AG08396 (cell line): ENCODE measurements at regions not wholly inside any gene's neighbourhood (a gene's known extent, or its start where the extent isn't known, plus 50 kb on each side); places are given as distances from the start of the nearest gene placed in this dataset.
"Not testable (repeated sequence)": the region's sequence is repeated elsewhere in the genome, so short reads cannot be mapped to it uniquely, and the experiment has no call there.

Experiments used
- DNase-seq: peaks from one replicate; pipeline ENCODE4 v3.0.0; 2012; ENCODE audit warnings: low spot score, mixed read lengths

DNA sequence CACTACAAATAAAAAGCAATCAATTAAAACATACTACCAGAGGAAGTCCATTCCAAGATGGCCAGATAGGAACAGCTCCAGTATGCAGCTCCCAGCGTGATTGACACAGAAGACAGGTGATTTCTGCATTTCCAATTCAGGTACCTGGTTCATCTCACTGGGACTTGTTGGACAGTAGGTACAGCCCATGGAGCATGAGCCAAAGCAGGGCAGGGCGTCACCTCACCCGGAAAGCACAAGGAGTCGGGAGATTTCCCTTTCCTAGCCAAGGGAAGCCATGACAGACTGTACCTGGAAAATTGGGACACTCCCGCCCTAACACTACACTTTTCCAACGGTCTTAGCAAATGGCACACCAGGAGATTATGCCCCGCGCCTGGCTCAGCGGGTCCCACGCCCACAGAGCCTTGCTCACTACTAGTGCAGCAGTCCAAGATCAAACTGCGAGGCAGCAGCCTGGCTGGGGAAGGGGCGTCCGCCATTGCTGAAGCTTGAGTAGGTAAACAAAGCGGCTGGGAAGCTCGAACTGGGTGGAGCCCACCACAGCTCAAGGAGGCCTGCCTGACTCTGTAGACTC lies 106.0 kb downstream of the BUD13 start:
- DNase-seq: not testable (repeated sequence)

DNA sequence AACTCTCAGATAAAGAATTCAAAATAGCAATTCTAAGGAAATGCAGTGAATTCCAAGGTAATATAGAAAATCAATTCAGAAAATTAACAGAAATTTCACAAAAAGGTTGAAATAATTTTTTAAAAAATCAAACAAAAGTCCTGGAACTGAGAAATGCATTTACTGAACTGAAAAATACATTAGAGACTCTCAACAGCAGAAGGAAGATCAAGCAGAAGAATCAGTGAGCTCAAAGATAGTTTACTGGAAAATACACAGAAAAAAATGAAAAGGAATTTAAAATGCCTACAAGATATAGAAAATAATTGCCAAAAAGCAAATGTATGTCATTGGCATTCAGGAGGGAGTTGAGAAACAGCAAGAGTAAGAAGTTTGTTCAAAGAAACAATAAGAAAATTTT lies 107.3 kb downstream of the BUD13 start:
- no peak for DNase-seq

DNA sequence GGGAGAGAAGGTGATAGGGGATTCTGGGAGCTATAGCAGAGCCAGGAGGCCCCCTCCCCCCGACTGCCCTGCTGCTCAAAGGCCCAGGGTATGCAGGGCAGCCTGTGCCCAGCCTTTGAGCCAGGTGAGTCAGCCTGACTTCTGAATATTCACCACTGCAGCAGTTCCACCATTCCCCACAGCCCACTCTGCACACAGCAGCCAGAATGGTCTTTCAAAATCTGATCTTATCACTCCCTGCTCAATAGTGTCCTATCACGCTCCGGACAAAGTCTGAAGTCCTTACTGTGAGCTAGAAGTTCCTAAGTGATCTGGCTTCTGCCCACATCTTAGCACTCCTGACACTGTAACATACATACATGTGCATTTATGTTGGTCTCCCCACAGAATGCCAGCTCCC lies 111.7 kb downstream of the BUD13 start:
- no peak for DNase-seq

DNA sequence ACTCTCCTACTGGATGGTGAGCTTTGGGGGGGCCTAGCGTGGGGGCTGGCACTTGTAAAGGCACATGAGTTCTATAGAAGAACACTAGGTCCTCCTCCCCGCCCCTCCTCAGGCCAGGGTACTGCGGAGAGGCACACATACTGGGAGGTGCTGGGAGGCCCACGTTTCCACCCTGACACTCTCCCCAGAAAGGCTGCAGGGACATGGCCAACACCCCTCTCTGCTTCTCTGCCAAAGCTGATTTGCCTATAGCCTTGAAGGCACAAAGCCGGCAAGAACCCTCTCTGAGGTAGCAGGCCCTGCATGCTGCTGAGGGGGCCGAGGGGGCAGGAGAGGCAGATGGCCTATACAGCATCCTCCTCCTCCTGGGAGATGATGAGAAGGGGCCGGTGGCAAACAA lies 112.8 kb downstream of the BUD13 start:
- DNase-seq: no peak

DNA sequence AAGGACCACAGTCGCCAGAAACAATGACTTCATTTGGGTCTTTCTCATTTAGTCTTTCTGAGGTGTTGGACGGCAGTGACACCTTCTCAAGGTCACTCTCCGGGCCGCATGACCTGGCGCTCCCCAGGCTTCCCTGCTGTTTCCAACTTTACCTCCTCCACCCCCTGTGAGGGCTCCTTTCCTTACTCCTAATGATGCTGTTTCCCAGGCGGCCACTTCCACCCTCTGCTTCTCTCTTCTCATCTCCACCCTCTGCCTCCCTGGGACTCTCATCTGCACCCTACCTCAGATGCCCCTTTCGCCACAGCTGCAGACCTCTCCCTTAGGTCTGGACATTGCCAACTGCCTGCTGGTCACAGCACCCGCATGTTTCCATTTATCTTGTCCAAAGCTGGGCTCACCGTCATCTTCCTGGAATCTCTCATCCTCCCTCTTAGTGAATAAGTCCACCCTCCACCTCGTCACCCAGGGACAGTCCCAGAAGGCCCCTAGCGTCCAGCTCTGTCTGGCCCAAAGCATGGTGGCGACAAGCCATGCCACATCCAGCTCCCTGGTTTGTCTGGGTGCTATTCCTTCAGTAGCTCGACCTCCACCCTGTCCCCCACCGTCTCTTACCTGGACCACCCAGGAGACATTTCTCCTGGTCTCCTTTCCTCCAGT lies 113.8 kb downstream of the BUD13 start:
- DNase-seq: no peak

DNA sequence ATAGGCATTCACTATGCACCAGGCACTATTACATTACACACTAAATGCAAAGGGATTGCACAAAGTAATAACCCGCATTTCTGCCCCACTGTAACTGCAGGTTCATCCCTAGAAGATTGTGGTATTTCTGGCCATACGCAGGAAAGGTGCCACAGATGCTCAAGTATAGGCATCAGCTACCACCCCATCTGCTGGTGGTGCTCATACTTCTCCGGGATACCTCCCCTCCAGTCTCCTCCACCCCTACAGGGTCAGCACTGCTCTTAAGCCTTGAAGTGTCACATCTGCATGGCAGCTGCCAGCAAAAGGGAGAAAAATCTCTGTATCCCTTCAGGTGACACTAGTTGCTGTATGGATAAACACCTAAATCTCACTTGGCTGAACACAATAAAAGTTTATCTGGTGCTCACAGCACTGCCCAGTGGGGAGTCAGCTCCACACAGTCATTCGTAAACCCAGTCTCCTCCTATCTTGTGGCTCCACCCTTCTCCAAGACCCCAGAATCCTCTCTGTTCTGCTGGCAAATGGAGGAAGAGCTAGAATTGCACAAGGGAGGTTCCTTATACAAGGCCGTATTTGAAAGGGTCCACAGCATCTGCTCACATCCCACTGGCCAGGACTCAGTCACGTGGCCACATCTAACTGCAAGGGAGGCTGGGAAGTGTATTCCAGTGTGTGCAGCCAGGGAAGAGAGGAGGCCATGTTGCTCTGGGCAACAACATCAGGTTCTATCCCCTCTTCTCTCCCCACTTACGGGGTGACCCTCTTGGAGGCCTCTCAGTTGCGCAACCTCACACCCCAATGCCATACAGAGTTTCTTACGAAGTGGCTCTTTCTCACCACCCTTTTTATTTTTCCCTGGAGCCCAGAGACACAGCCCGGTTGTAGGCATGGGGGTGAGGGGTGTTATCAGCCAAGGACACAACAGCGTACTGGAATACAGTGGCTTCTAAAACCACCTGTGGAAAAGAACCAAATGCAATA lies 114.7 kb downstream of the BUD13 start:
- no peak for DNase-seq

DNA sequence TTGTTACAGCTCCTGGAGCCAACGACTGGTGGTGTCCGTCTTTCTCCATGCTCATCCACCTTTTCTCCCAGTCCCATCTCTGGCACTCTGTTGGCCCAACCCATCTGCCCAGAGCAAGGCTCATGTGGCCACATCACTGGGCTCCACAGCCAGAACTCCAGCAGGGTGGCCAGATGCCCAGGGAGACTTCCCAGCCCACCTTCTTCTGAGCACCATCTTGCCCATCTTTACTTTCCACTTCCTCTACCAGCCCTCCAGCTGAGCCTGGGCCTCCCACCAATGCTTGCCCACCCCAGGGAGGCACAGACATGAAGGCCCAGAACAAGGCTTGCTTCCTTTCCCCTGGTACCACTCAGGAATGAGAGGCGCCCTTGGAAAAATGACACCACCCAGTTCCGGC lies 116.8 kb downstream of the BUD13 start:
- DNase-seq: no peak

DNA sequence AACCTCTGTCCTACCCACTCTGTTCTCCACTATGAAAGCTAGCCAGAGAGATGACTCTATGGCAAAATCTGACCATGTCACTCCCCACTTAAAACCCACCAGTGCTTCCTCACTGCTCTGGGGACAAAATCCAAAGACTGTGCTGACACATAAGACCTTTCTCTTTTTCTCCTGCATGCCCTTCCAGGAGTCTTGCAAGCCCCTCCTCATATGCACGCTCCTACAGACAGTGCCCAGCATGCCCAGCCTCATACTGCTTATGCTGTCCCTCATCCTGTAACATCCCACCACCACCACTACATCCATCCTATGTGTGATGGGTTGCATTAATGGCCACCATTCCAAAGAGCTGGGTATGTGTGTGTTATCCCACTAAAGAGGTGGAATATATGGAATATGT lies 118.3 kb downstream of the BUD13 start:
- DNase-seq: no peak

DNA sequence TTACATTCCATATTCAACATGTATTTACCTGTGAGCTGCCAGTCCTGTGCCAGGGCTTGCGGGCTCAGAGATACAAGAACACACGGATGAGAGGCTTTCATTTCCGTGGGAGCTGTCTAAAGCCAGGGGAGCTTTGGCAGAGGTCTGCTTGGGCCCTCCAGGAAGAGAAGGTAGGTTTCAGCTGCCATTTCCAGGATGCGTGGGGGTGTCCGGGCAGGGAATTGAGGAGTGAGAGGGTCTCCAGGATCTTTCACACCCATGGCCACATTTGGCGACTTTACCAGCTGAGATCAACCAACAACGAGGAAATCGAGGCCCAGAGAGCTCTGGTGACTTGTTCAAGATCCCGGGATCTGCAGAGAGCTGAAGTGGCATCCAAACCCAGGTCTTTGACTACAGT lies 119.6 kb downstream of the BUD13 start:
- DNase-seq: no peak

DNA sequence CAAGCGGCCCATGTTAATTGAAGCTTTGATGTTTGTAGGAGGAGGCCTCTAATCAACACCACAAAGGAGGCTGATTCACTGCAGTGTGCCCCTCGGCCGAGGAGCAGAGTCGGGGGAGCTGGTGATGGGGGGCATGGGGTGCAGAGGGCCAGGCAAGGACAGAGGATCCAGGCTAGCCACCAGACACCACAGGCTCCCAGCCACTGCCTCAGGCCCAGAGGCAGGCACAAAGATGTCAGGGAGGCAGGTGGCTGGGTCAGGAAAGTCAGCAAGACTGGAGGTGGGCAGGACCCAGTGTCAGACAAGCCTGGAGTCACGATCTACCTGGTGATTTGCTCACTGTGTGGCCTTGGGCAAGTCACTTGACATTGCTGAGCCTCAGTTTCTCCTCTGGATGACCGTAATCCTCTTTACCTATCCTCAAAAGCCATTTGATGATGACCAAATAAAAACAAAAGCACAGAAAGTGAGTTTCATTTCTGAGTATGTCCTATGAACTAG lies 121.0 kb downstream of the BUD13 start:
- DNase-seq: no peak

DNA sequence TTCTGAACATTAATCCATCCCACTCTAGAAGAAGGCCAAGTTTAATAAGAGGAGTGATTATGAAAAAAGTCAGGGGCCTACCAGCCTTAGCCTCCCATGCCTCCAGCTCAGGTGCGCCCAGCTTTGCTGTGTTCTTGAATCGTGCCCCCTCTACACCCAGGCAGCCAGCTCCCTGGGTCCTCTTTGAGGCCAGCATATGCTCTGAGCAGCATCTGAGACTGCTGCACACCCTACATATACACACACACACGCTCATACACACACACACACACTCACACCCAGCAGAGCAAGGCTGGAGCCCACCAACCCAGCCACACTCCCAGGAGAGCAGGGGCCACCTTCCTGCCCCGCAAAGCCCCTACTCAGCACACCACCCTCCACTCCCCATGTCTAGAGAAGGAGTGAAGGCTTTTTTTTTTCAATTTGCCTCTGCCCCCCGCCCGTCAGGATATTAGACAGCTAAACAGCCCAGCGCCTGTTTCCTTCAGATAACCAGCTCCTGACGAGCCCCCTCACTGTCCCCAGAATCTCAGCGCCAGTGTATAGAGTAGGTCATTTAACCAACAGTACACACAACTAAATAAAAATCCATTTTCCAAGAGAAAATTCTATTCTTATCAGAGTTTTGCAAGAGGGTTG lies 121.6 kb downstream of the BUD13 start:
- no peak for DNase-seq

DNA sequence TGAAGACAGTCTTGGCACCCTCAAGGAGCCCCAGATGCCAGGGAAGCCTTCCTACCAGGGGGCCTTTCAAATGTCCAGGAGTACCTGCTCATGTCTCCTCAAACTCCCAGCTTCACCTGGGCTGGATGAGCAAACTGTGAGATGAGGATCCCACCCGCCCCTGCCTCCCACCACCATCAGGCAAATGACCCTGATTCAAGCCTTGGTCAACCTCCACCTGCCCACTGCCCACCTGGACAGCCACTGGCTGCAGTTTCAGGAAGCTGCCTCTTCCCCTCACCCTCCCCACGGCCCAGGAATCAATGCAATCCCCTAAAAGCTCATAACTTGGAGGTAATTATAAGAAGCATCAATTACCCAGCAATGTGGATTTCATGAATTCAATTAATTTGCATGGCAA lies 122.7 kb downstream of the BUD13 start:
- DNase-seq: no peak

DNA sequence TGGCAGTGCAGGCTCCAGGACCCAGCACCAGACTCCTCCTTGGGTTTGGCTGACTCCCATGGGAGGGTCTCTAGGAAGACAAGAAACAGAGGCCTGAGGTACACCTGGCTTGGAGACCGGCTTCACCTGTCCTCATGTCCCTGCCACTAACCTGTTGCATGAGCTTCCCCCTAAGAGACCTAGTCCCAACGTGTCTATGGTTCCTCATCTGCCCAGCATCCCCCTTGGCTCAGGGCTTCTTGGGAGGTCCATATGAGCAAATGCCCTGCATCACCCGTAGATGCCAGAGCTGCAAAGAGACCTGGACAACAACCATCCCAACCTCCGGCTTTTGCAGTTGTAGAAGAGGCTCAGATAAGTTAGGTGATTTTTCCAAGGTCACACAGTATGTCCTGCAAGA lies 123.5 kb downstream of the BUD13 start:
- no peak for DNase-seq

DNA sequence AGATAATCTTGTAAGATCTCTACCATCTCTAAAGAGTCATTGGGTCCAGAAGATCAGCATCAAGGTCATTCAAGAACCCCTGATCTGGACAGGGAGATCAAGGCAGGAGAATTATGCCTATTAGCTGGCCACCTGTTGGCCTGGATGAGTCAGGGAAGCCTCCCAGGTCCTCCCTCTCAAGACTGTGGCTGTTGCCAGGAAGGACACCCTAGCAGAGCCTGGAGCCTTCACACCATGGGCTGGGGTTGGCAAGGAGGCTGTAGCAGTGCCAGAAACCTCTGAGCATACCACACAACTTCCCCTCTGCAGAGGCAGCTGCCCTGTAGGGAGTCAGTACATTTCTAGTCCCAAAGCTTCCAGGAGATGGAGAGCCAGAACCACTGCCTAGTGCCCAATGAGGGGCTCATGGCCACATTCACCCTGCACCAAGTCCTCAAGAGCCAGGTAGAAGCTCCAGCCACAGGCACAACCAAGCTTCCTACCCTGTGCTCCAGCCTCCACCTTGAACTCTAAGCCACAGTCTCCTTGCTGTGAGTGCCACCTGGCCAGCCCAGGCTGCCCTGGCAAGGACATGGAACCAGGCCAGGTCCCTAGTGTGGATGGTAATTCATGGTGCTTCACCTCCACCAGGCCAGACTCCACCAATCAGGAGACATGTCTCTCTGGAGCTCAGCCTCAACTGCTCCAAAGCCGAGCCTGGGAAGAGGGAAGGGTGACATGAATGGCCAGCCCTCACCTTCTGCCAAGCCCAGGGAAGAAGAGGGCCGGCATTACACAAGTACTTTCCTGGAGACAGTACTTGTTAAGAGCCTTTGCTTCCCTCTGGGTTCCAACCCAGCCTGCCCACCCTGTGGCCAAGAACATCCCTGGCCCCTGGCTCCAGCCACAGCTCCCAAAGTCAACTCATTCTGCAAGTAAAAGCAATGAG lies 124.3 kb downstream of the BUD13 start:
- DNase-seq: no peak

DNA sequence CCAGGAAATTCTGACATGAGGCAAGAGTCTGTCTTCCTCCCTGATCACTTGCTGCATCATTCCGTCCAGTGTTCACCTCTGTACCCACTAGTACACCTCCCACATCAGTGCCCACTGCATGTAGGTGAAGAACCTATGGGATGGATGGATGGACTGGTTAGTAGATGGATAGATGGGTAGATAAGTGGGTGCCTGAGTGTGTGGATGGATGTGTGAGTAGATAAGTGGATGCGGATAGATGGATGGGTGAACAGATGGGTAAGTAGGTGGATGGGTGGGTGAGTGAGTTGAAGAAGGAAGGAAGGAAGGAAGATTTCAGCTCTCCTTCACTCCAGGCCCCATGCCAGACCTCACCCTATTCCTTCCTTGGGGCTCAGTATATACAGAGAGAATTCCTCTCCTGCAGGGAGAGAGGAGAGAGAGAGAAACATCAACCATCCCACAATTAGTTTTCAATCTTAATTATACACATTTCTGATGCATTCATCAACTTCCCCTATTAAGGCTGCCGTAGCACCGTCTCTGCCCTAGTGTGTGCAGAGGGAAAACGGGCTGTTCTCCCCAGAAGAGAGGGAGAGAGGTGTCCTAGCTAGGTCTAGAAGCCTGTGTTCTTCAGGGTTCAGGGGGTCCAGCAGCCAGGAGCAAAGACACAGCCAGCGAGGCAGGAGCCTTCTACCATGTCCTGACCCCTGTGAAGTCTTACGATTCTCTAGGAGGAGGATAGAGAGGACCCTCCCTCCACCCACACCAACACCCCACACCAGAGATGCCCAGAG lies 125.3 kb downstream of the BUD13 start:
- no peak for DNase-seq

DNA sequence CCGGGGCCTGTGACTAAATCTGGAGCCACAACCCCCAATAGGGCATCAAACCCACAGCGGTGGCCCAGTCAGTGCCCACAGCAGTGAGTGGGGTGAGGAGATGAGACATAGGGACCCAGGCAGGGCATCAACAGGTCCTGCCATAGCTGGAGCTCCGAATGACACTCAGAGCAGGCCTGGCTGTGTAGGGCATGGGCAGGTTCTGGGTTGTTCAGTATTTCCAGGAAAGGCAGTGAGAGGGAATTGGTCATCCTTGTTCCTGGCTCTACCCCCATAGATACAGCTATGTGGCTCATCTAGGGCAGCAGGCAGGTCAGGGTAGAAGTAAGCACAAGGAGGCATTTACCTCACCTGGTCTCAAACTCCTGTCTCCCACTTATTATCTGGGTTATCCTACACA lies 126.6 kb downstream of the BUD13 start:
- DNase-seq: no peak

DNA sequence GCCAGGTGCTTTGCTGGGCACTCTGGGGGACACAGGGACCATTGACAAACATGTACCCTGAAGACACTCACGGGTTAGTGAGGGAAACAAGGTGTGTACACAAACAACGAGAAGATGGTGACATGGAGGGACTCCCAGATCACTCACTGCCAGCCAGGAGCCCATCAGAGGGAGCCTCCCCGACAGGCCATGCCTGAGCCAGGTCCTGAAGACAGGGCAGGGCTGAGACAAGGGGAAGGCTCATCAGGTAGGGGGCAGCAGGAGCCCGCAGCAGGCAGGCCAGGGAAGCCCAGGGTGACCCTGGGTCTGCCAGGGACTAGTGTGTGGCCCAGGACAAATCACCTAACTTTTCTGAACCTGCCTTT lies 127.9 kb downstream of the BUD13 start:
- no peak for DNase-seq

DNA sequence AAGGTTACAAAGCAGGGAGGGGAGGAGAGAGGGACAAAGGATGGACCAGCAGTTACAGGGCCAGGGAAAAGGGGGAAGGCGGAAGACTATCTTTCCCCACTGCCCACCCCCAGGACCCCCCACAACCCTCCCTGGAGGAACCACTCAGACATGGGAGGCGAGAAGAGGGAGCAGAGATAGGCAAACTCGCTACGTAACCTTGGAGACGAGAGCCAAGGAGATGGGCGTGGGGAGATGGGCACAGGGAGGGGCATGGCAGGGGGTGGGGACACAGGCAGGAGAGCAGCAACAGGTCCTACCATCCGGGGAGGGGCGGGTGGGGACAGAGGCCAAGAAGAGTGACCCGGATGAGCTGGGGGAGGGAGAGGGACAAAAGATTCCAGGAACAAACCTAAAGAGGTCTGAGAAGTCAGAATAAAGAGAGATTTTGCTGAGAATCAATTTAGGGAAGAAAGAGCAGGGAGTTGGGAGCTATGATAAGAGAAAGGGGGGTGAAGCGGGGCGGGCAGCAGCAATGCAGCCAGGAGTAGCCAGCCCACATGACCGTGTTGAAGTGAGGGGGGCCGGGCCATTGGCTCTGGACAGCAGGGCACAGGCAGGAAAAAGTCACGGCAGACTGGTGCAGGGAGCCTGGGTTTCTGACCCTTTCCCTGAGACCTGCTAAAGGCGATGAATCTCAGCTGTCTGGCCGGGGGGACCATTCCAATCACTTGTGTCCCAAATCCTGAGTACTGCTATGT lies 128.4 kb downstream of the BUD13 start:
- DNase-seq: no peak

DNA sequence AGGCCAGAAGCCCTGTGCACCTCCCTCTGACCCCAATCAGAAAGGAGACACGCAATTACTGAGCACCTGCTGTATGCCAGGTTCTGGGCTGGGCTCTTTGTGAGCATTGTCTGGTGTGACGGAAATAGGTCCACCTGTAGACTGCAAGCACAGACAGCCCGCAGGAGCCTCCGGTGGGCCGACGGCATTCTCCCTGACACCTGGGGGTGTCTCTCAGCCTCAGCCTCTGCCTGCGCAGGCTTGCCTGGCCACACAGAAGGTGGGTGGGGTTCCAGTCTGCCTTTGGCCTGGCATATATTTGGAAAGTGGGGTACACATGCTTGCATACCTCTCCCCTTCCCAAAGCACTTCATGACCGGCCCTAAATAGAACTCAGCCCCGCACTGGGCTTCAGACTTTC lies 129.3 kb downstream of the BUD13 start:
- DNase-seq: no peak

DNA sequence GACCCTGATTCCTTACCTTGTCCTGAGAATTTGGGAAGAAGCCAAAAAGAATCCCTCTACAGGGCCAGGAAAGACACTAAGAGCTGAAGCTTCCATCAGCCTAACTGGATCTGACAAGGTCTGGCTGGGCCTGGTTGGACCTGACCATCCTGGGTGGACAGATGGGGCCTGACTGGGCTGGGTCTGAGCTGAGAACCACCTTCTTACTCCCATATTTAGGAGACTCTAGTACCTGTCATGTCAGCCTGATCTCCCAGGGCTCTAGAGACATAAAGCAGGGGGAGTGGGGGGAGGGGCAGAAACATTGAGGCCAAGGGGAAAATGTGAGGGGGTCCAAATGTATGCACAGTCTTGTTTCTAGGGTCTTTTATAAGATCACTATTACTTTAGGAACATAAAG lies 129.9 kb downstream of the BUD13 start:
- DNase-seq: no peak
